ENCODE measurements at regions not wholly inside any gene's neighbourhood (a gene's known extent, or its start where the extent isn't known, plus 50 kb on each side); places are given as distances from the start of the nearest gene placed in this dataset.
"Not testable (repeated sequence)": the region's sequence is repeated elsewhere in the genome, so short reads cannot be mapped to it uniquely, and the experiment has no call there.

GRCh38 chr3:166993015-166993630 is 387.0 kb downstream of the ZBBX start:
- no peak for DNase-seq (ENCODE audit: low spot score in 2 of 2, unreplicated experiment in 2 of 2)
- no peak for TF ChIP-seq CTCF (IDR thresholded peaks at IDR 0.05; ENCODE audit: unreplicated experiment)
- Mint-ChIP-seq H3K9me3 (no peaks in the 10 kb centered on the region), H3K27me3 (ENCODE audit: low read depth) (no peaks in the 10 kb centered on the region), H3K36me3 (no peaks in the 10 kb centered on the region), H3K4me3 (no peak overlapping the region), H3K4me1 (no peaks in the 10 kb centered on the region), H3K27ac (no peak overlapping the region)

- H3K27ac Mint-ChIP-seq: no peak overlapping the region
- no peak for TF ChIP-seq CTCF (IDR thresholded peaks at IDR 0.05; ENCODE audit: unreplicated experiment)
- no peaks in the 10 kb centered on the region for H3K9me3 Mint-ChIP-seq
- no peaks in the 10 kb centered on the region for H3K36me3 Mint-ChIP-seq
- no peaks in the 10 kb centered on the region for H3K27me3 Mint-ChIP-seq (ENCODE audit: low read depth)
- DNase-seq (ENCODE audit: low spot score in 2 of 2, unreplicated experiment in 2 of 2): no peak
- no peak overlapping the region for H3K4me3 Mint-ChIP-seq
- peaks cover 8% of the 10 kb centered on the region for H3K4me1 Mint-ChIP-seq
Observed at GRCh38 chr3:166986000-166986399, 394.1 kb downstream of the ZBBX start.

GRCh38 chr3:166975796-166976195 is 404.3 kb downstream of the ZBBX start:
- H3K4me1 Mint-ChIP-seq; H3K36me3 Mint-ChIP-seq; H3K27me3 Mint-ChIP-seq (ENCODE audit: low read depth); H3K4me3 Mint-ChIP-seq; DNase-seq (ENCODE audit: low spot score in 2 of 2, unreplicated experiment in 2 of 2); H3K27ac Mint-ChIP-seq; H3K9me3 Mint-ChIP-seq: not testable (repeated sequence)

- H3K36me3 Mint-ChIP-seq; H3K27ac Mint-ChIP-seq; H3K4me1 Mint-ChIP-seq; H3K4me3 Mint-ChIP-seq; DNase-seq (ENCODE audit: low spot score in 2 of 2, unreplicated experiment in 2 of 2); H3K27me3 Mint-ChIP-seq (ENCODE audit: low read depth): not testable (repeated sequence)
- peaks cover 32% of the 10 kb centered on the region for H3K9me3 Mint-ChIP-seq
Observed at GRCh38 chr3:166967714-166968113, 412.4 kb downstream of the ZBBX start.

- no peaks in the 10 kb centered on the region for H3K27me3 Mint-ChIP-seq (ENCODE audit: low read depth)
- no peak overlapping the region for H3K27ac Mint-ChIP-seq
- no peaks in the 10 kb centered on the region for H3K4me1 Mint-ChIP-seq
- no peaks in the 10 kb centered on the region for H3K36me3 Mint-ChIP-seq
- H3K9me3 Mint-ChIP-seq: peaks cover 26% of the 10 kb centered on the region
- DNase-seq (ENCODE audit: low spot score in 2 of 2, unreplicated experiment in 2 of 2): no peak
- no peak overlapping the region for H3K4me3 Mint-ChIP-seq
- TF ChIP-seq CTCF (IDR thresholded peaks at IDR 0.05; ENCODE audit: unreplicated experiment): no peak
Observed at GRCh38 chr3:166962911-166963310, 417.2 kb downstream of the ZBBX start.

GRCh38 chr3:166957121-166957520 is 423.0 kb downstream of the ZBBX start:
- no peaks in the 10 kb centered on the region for H3K27me3 Mint-ChIP-seq (ENCODE audit: low read depth)

More at GRCh38 chr3:166957121-166957520, 423.0 kb downstream of the ZBBX start:
- no peak overlapping the region for H3K4me3 Mint-ChIP-seq
- no peak for DNase-seq (ENCODE audit: low spot score in 2 of 2, unreplicated experiment in 2 of 2)
- H3K4me1 Mint-ChIP-seq: no peaks in the 10 kb centered on the region
- H3K36me3 Mint-ChIP-seq: no peaks in the 10 kb centered on the region
- peaks cover 34% of the 10 kb centered on the region for H3K9me3 Mint-ChIP-seq
- H3K27ac Mint-ChIP-seq: no peak overlapping the region
- TF ChIP-seq CTCF (IDR thresholded peaks at IDR 0.05; ENCODE audit: unreplicated experiment): no peak
